ENCODE measurements at regions not wholly inside any gene's neighbourhood (a gene's known extent, or its start where the extent isn't known, plus 50 kb on each side); places are given as distances from the start of the nearest gene placed in this dataset.

DNA sequence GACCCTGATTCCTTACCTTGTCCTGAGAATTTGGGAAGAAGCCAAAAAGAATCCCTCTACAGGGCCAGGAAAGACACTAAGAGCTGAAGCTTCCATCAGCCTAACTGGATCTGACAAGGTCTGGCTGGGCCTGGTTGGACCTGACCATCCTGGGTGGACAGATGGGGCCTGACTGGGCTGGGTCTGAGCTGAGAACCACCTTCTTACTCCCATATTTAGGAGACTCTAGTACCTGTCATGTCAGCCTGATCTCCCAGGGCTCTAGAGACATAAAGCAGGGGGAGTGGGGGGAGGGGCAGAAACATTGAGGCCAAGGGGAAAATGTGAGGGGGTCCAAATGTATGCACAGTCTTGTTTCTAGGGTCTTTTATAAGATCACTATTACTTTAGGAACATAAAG is 129.9 kb downstream of the BUD13 start:
- Mint-ChIP-seq H3K27me3 (ENCODE audit: low read depth in 2 of 2) (peaks cover 3 to 7% of the 10 kb centered on the region in 2 donors), H3K4me1 (no peaks in the 10 kb centered on the region), H3K27ac (no peak overlapping the region), H3K36me3 (no peaks in the 10 kb centered on the region), H3K9me3 (no peaks in the 10 kb centered on the region), H3K4me3 (no peak overlapping the region)
- Histone ChIP-seq H3K27ac (ENCODE audit: low read length) (no peak overlapping the region), H3K4me3 (ENCODE audit: low read length) (no peak overlapping the region), H3K4me1 (ENCODE audit: control insufficient read depth, insufficient read depth, low read length) (no peaks in the 10 kb centered on the region), H3K36me3 (ENCODE audit: control insufficient read depth, insufficient read depth, low read length) (no peaks in the 10 kb centered on the region), H3K27me3 (ENCODE audit: control insufficient read depth, insufficient read depth, low read length) (no peaks in the 10 kb centered on the region), H3K9me3 (ENCODE audit: control insufficient read depth, insufficient read depth, low read length) (no peaks in the 10 kb centered on the region)
- no peak for ATAC-seq
- intact Hi-C loops (cut with micrococcal nuclease), result no loop called here
- TF ChIP-seq, protein P1, sequence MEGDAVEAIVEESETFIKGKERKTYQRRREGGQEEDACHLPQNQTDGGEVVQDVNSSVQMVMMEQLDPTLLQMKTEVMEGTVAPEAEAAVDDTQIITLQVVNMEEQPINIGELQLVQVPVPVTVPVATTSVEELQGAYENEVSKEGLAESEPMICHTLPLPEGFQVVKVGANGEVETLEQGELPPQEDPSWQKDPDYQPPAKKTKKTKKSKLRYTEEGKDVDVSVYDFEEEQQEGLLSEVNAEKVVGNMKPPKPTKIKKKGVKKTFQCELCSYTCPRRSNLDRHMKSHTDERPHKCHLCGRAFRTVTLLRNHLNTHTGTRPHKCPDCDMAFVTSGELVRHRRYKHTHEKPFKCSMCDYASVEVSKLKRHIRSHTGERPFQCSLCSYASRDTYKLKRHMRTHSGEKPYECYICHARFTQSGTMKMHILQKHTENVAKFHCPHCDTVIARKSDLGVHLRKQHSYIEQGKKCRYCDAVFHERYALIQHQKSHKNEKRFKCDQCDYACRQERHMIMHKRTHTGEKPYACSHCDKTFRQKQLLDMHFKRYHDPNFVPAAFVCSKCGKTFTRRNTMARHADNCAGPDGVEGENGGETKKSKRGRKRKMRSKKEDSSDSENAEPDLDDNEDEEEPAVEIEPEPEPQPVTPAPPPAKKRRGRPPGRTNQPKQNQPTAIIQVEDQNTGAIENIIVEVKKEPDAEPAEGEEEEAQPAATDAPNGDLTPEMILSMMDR (IDR thresholded peaks at IDR 0.05), result no peak
- DNase-seq, result no peak

DNA sequence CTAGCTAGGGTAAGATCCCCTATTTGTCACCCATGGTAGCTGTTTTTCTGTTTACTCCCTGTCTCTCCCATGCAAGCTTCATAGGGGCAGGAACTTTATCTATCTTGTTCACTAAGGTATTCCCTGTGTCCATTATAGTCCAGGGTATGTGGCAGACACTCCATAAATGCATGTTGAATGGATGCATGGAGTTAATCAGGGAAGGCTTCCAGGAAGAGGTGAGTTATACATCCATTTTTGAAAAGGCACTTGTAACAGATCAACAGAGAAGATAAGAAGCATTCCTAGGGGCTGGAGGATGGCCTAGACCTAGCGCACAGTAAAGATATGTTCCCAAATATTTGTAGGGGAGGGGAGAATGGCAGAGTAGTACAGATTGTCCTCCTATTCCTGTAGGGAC is 130.3 kb downstream of the BUD13 start:
- intact Hi-C loops (cut with micrococcal nuclease), result no loop called here
- no peaks in the 10 kb centered on the region for H3K4me1 ChIP-seq (ENCODE audit: control insufficient read depth, insufficient read depth, low read length)
- no peak overlapping the region for H3K27ac ChIP-seq (ENCODE audit: low read length)
- no peaks in the 10 kb centered on the region for H3K27me3 ChIP-seq (ENCODE audit: control insufficient read depth, insufficient read depth, low read length)
- Mint-ChIP-seq H3K36me3 (no peaks in the 10 kb centered on the region), H3K27me3 (ENCODE audit: low read depth in 2 of 2) (peaks cover 3 to 7% of the 10 kb centered on the region in 2 donors), H3K27ac (no peak overlapping the region), H3K9me3 (no peaks in the 10 kb centered on the region), H3K4me1 (no peaks in the 10 kb centered on the region), H3K4me3 (no peak overlapping the region)
- H3K4me3 ChIP-seq (ENCODE audit: low read length), result no peak overlapping the region
- no peak for ATAC-seq
- H3K9me3 ChIP-seq (ENCODE audit: control insufficient read depth, insufficient read depth, low read length), result no peaks in the 10 kb centered on the region
- DNase-seq, result no peak
- TF ChIP-seq, protein P1 (IDR thresholded peaks at IDR 0.05), result no peak
- H3K36me3 ChIP-seq (ENCODE audit: control insufficient read depth, insufficient read depth, low read length), result no peaks in the 10 kb centered on the region
- 94% methylated on average over 1 of the region's 1 CpG for WGBS (ENCODE audit: insufficient coverage)

DNA sequence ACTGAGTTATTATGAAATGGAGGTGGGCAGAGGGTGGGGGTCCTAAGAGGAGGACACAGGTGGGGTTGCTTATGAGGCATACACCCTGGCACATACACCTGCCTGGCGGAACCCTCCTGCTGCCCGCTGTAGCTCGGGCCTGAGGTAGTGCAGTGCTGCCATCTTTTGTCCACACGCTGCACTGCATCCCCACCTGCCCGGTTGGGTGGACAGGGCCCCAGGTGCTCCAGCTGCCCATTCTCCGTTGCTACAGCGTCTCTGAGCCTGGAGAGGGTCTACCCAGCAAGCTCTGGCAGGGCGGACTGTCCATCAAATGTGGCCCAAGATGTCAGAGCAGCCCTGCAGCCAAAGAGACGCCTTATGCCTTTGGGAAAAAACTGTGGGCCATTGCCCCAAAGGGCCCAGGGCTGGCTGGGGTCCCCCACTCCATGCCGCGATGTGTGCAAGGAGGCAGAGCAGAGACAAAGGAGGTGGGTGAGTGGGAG is 131.2 kb downstream of the BUD13 start:
- intact Hi-C loops (cut with micrococcal nuclease), result no loop called here
- Histone ChIP-seq H3K36me3 (ENCODE audit: control insufficient read depth, insufficient read depth, low read length) (no peaks in the 10 kb centered on the region), H3K27ac (ENCODE audit: low read length) (no peak overlapping the region), H3K4me3 (ENCODE audit: low read length) (no peak overlapping the region), H3K27me3 (ENCODE audit: control insufficient read depth, insufficient read depth, low read length) (no peaks in the 10 kb centered on the region), H3K9me3 (ENCODE audit: control insufficient read depth, insufficient read depth, low read length) (no peaks in the 10 kb centered on the region), H3K4me1 (ENCODE audit: control insufficient read depth, insufficient read depth, low read length) (no peaks in the 10 kb centered on the region)
- no peak overlapping the region for H3K4me3 Mint-ChIP-seq
- ATAC-seq (peak in 1 of 3 donors; percentile 39), DNase-seq (peak in 1 of 2 donors; percentile 22)
- H3K27me3 Mint-ChIP-seq (ENCODE audit: low read depth in 2 of 2), result peaks cover 3 to 7% of the 10 kb centered on the region in 2 donors
- no peak overlapping the region for H3K27ac Mint-ChIP-seq
- no peaks in the 10 kb centered on the region for H3K4me1 Mint-ChIP-seq
- 33% methylated on average over 11 of the region's 11 CpGs for WGBS (ENCODE audit: insufficient coverage)
- H3K36me3 Mint-ChIP-seq, result no peaks in the 10 kb centered on the region
- no peaks in the 10 kb centered on the region for H3K9me3 Mint-ChIP-seq
- TF ChIP-seq, protein P1 (IDR thresholded peaks at IDR 0.05), result no peak

DNA sequence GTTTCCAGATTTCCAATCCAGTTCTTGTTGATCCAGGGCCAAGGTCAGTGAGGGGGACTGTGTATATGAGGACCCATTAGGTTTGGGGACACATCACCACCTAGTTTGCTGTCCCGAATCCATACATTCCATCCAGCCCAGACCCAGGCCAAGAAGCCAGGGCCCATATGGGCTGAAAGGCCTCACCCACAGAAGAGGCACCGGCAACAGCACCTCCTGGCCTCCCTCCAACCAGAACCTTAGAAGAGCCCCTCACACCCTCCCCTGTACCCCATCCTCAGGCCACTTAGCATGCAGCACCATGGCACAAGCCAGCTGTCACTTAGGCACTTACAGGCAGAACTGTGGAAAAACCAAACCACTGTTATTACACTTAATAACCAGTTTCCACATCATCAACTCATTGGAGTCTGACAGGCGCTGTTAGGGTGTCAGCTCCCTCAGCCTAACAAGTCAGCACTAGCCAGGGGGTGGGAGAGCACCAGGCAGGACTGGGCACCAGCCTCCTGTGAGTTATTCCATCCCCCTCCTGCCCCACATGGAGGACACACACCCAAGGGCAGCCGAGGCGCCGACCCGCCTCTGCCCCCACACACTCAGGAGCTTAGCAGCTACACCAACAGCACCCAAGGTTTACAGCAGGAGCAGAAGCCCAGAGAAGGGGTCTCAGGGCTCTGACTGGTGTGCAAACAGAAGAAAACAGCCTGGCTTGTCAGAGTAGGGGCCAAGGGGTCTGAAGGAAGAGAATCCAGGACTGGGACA is 132.0 kb downstream of the BUD13 start:
- H3K27me3 Mint-ChIP-seq (ENCODE audit: low read depth in 2 of 2), result peaks cover 5 to 7% of the 10 kb centered on the region in 2 donors
- no peaks in the 10 kb centered on the region for H3K36me3 ChIP-seq (ENCODE audit: control insufficient read depth, insufficient read depth, low read length)
- DNase-seq (no peak), ATAC-seq (no peak)
- no peaks in the 10 kb centered on the region for H3K4me1 Mint-ChIP-seq
- H3K4me3 Mint-ChIP-seq, result no peak overlapping the region
- no peaks in the 10 kb centered on the region for H3K36me3 Mint-ChIP-seq
- no peaks in the 10 kb centered on the region for H3K27me3 ChIP-seq (ENCODE audit: control insufficient read depth, insufficient read depth, low read length)
- intact Hi-C loops (cut with micrococcal nuclease), result no loop called here
- H3K4me1 ChIP-seq (ENCODE audit: control insufficient read depth, insufficient read depth, low read length), result no peaks in the 10 kb centered on the region
- H3K27ac ChIP-seq (ENCODE audit: low read length), result no peak overlapping the region
- TF ChIP-seq, protein P1 (IDR thresholded peaks at IDR 0.05), result no peak
- no peaks in the 10 kb centered on the region for H3K9me3 ChIP-seq (ENCODE audit: control insufficient read depth, insufficient read depth, low read length)
- no peak overlapping the region for H3K4me3 ChIP-seq (ENCODE audit: low read length)
- WGBS (ENCODE audit: insufficient coverage), result 95% methylated on average over 7 of the region's 7 CpGs
- H3K9me3 Mint-ChIP-seq, result no peaks in the 10 kb centered on the region
- H3K27ac Mint-ChIP-seq, result no peak overlapping the region
